ENCODE measurements at regions not wholly inside any gene's neighbourhood (a gene's known extent, or its start where the extent isn't known, plus 50 kb on each side); places are given as distances from the start of the nearest gene placed in this dataset.

DNA sequence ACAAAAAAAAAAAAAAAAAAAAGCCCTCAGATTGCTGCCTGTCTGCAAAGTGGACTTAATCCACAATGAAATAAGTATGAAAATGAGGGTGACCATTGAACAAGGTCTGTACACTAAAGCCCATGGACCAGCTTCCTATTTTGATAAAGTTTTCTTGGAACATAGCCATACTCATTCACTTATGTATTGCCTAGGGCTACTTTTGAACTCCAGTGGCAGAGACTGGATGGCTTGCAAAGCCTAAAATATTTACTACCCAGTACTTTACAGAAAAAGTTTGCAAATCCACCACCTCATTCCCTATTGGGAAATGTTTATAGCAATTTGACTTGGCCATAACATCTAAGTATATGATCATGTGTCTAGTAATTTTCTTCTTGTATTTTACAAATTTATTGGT lies 481.7 kb downstream of the NAF1 start:
- intact Hi-C loops (cut with micrococcal nuclease; ENCODE audit: unreplicated experiment), result no loop called here
- no peaks in the 10 kb centered on the region for H3K9me3 ChIP-seq (ENCODE audit: low read depth, low read length, poor library complexity, severe bottlenecking)
- no peaks in the 10 kb centered on the region for H3K36me3 ChIP-seq (ENCODE audit: insufficient read depth, low read length, poor library complexity, severe bottlenecking)
- no peak overlapping the region for H3K27ac ChIP-seq (ENCODE audit: low read depth, low read length, poor library complexity, severe bottlenecking)
- no peak overlapping the region for H3K4me3 ChIP-seq (ENCODE audit: low read depth, low read length, poor library complexity, severe bottlenecking)
- BruUV-seq (replicated peaks), result no TSS peak
- CTCF ChIA-PET, result no interaction called here
- H3K4me1 ChIP-seq (ENCODE audit: insufficient read depth, low read length, poor library complexity, severe bottlenecking), result no peaks in the 10 kb centered on the region
- TF ChIP-seq, protein P1, sequence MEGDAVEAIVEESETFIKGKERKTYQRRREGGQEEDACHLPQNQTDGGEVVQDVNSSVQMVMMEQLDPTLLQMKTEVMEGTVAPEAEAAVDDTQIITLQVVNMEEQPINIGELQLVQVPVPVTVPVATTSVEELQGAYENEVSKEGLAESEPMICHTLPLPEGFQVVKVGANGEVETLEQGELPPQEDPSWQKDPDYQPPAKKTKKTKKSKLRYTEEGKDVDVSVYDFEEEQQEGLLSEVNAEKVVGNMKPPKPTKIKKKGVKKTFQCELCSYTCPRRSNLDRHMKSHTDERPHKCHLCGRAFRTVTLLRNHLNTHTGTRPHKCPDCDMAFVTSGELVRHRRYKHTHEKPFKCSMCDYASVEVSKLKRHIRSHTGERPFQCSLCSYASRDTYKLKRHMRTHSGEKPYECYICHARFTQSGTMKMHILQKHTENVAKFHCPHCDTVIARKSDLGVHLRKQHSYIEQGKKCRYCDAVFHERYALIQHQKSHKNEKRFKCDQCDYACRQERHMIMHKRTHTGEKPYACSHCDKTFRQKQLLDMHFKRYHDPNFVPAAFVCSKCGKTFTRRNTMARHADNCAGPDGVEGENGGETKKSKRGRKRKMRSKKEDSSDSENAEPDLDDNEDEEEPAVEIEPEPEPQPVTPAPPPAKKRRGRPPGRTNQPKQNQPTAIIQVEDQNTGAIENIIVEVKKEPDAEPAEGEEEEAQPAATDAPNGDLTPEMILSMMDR (conservative IDR thresholded peaks at IDR 0.05; ENCODE audit: low read depth, low read length), result no peak
- TF ChIP-seq EZH2 (IDR thresholded peaks at IDR 0.05; ENCODE audit: borderline replicate concordance, low read depth, low read length, poor library complexity, severe bottlenecking), result no peak
- DNase-seq (ENCODE audit: low spot score), result no peak
- POLR2A ChIA-PET (ENCODE audit: low non-redundant PET), result no interaction called here
- H3K27me3 ChIP-seq (replicated peaks; ENCODE audit: insufficient read depth, low read depth, low read length, poor library complexity), result no peaks in the 10 kb centered on the region

DNA sequence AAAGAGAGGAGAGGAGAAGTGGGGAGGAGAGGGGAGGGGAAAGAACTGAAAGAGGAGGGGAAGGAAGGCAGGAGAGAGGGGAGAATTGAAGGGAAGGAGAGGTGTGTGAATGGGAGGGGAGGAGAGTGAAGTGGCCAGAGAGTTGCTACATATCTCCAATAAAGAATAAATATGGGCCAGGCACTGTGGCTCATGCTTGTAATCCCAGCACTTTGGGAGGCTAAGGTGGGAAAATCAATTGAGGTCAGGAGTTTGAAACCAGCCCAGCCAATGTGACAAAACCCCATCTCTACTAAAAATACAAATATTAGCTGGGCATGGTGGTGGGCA lies 482.4 kb downstream of the NAF1 start:
- no TSS peak for BruUV-seq (replicated peaks)
- POLR2A ChIA-PET (ENCODE audit: low non-redundant PET), result no interaction called here

DNA sequence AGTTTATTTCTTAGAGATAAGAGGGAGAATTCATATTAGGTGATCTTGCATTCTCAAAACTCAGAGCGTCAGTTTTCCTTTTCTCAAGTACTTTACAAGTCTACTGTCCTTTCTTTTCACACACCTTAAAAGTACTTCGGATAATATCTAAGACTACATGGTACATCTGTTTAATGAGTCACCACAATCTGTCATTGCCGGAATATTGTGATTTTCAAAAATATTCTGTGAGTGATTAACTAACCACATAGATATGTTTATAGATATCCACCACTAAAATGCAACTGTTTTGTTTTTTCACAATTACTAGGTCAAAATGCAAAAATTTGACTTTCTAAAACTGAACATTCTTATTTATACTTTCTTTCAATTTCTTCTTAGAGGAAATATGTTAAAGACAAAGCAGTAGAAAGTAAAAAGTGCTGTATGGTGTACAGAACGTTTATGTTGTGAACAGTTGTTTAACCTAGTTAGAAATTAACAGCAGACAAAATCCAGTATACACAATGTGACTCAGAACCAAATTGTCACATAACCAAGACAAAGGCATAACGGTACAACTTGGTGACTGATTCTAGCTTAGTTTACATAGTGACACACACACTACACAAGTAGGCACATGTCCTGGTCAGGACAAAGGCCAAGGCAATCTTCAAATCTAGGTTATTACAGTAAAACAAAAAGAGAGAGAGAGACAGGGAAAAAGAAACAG lies 482.9 kb downstream of the NAF1 start:
- Histone ChIP-seq H3K36me3 (ENCODE audit: insufficient read depth, low read length, poor library complexity, severe bottlenecking) (no peaks in the 10 kb centered on the region), H3K9me3 (ENCODE audit: low read depth, low read length, poor library complexity, severe bottlenecking) (no peaks in the 10 kb centered on the region), H3K4me3 (ENCODE audit: low read depth, low read length, poor library complexity, severe bottlenecking) (no peak overlapping the region), H3K4me1 (ENCODE audit: insufficient read depth, low read length, poor library complexity, severe bottlenecking) (no peaks in the 10 kb centered on the region), H3K27ac (ENCODE audit: low read depth, low read length, poor library complexity, severe bottlenecking) (no peak overlapping the region), H3K27me3 (replicated peaks; ENCODE audit: insufficient read depth, low read depth, low read length, poor library complexity) (no peaks in the 10 kb centered on the region)
- POLR2A ChIA-PET (ENCODE audit: low non-redundant PET), result no interaction called here
- CTCF ChIA-PET, result no interaction called here
- intact Hi-C loops (cut with micrococcal nuclease; ENCODE audit: unreplicated experiment), result no loop called here
- TF ChIP-seq, protein P1 (conservative IDR thresholded peaks at IDR 0.05; ENCODE audit: low read depth, low read length), result no peak
- no peak for TF ChIP-seq EZH2 (IDR thresholded peaks at IDR 0.05; ENCODE audit: borderline replicate concordance, low read depth, low read length, poor library complexity, severe bottlenecking)
- no peak for DNase-seq (ENCODE audit: low spot score)
- BruUV-seq (replicated peaks), result no TSS peak

More for the DNA sequence above, 482.4 kb downstream of the NAF1 start:
- no peak for DNase-seq (ENCODE audit: low spot score)
- Histone ChIP-seq H3K36me3 (ENCODE audit: insufficient read depth, low read length, poor library complexity, severe bottlenecking) (no peaks in the 10 kb centered on the region), H3K4me3 (ENCODE audit: low read depth, low read length, poor library complexity, severe bottlenecking) (no peak overlapping the region), H3K9me3 (ENCODE audit: low read depth, low read length, poor library complexity, severe bottlenecking) (no peaks in the 10 kb centered on the region), H3K27me3 (replicated peaks; ENCODE audit: insufficient read depth, low read depth, low read length, poor library complexity) (no peaks in the 10 kb centered on the region), H3K4me1 (ENCODE audit: insufficient read depth, low read length, poor library complexity, severe bottlenecking) (no peaks in the 10 kb centered on the region), H3K27ac (ENCODE audit: low read depth, low read length, poor library complexity, severe bottlenecking) (no peak overlapping the region)
- intact Hi-C loops (cut with micrococcal nuclease; ENCODE audit: unreplicated experiment), result no loop called here
- TF ChIP-seq, protein P1 (conservative IDR thresholded peaks at IDR 0.05; ENCODE audit: low read depth, low read length), result no peak
- TF ChIP-seq EZH2 (IDR thresholded peaks at IDR 0.05; ENCODE audit: borderline replicate concordance, low read depth, low read length, poor library complexity, severe bottlenecking), result no peak
- CTCF ChIA-PET, result no interaction called here

Data from A673 (cell line).